ENCODE measurements at regions not wholly inside any gene's neighbourhood (a gene's known extent, or its start where the extent isn't known, plus 50 kb on each side); places are given as distances from the start of the nearest gene placed in this dataset.

- Mint-ChIP-seq H3K4me3 (no peak overlapping the region), H3K27ac (no peak overlapping the region), H3K36me3 (no peaks in the 10 kb centered on the region), H3K4me1 (no peaks in the 10 kb centered on the region), H3K9me3 (no peaks in the 10 kb centered on the region)
- DNase-seq (ENCODE audit: low spot score in 2 of 2) (no peak), ATAC-seq (no peak)
These were observed 1039.2 kb downstream of the AGBL1 start for GRCh38 chr15:87118846-87119245.

- H3K4me1 Mint-ChIP-seq = no peaks in the 10 kb centered on the region
- ATAC-seq (no peak), DNase-seq (ENCODE audit: low spot score in 2 of 2) (no peak)
- H3K4me3 Mint-ChIP-seq = no peak overlapping the region
- no peaks in the 10 kb centered on the region for H3K36me3 Mint-ChIP-seq
- H3K27ac Mint-ChIP-seq = no peak overlapping the region
- no peaks in the 10 kb centered on the region for H3K9me3 Mint-ChIP-seq
These were observed 1038.8 kb downstream of the AGBL1 start for GRCh38 chr15:87118435-87118834.

- Mint-ChIP-seq H3K36me3 (no peaks in the 10 kb centered on the region), H3K9me3 (no peaks in the 10 kb centered on the region), H3K4me3 (no peak overlapping the region), H3K4me1 (no peaks in the 10 kb centered on the region), H3K27ac (no peak overlapping the region)
- ATAC-seq (no peak), DNase-seq (ENCODE audit: low spot score in 2 of 2) (no peak)
These were observed 1036.1 kb downstream of the AGBL1 start for GRCh38 chr15:87115795-87116194.

GRCh38 chr15:87099916-87100315, 1020.2 kb downstream of the AGBL1 start:
- ATAC-seq (no peak), DNase-seq (ENCODE audit: low spot score in 2 of 2) (no peak)
- no peaks in the 10 kb centered on the region for H3K36me3 Mint-ChIP-seq
- no peaks in the 10 kb centered on the region for H3K4me1 Mint-ChIP-seq
- no peak overlapping the region for H3K4me3 Mint-ChIP-seq
- H3K27ac Mint-ChIP-seq = no peak overlapping the region
- peaks cover 10% of the 10 kb centered on the region for H3K9me3 Mint-ChIP-seq

GRCh38 chr15:87089551-87089950, 1009.9 kb downstream of the AGBL1 start:
- Mint-ChIP-seq H3K4me3 (no peak overlapping the region), H3K4me1 (no peaks in the 10 kb centered on the region), H3K36me3 (no peaks in the 10 kb centered on the region), H3K9me3 (no peaks in the 10 kb centered on the region), H3K27ac (no peak overlapping the region)
- ATAC-seq (no peak), DNase-seq (ENCODE audit: low spot score in 2 of 2) (no peak)

GRCh38 chr15:87083201-87083600, 1003.5 kb downstream of the AGBL1 start:
- Mint-ChIP-seq H3K27ac (no peak overlapping the region), H3K9me3 (peaks cover 2% of the 10 kb centered on the region), H3K4me1 (no peaks in the 10 kb centered on the region), H3K36me3 (no peaks in the 10 kb centered on the region), H3K4me3 (no peak overlapping the region)
- DNase-seq (ENCODE audit: low spot score in 2 of 2) (no peak), ATAC-seq (no peak)

GRCh38 chr15:87082581-87082980, 1002.9 kb downstream of the AGBL1 start:
- Mint-ChIP-seq H3K27ac (no peak overlapping the region), H3K4me1 (no peaks in the 10 kb centered on the region), H3K4me3 (no peak overlapping the region), H3K36me3 (no peaks in the 10 kb centered on the region), H3K9me3 (peaks cover 2% of the 10 kb centered on the region)
- no peak for ATAC-seq
- DNase-seq (ENCODE audit: low spot score in 2 of 2) = no peak

- Mint-ChIP-seq H3K27ac (no peak overlapping the region), H3K36me3 (no peaks in the 10 kb centered on the region), H3K4me3 (no peak overlapping the region), H3K4me1 (no peaks in the 10 kb centered on the region), H3K9me3 (peaks cover 2% of the 10 kb centered on the region)
- DNase-seq (ENCODE audit: low spot score in 2 of 2) = no peak
- no peak for ATAC-seq
These were observed 1000.9 kb downstream of the AGBL1 start for GRCh38 chr15:87080547-87080946.
